NCI-H510A treated with DMSO at 0.1 percent for 48 hours (cell line): ENCODE measurements at regions not wholly inside any gene's neighbourhood (a gene's known extent, or its start where the extent isn't known, plus 50 kb on each side); places are given as distances from the start of the nearest gene placed in this dataset.

Source experiments
- DNase-seq: peaks from one replicate; lab custom pipeline; 2025; lab: John Stamatoyannopoulos, UW

GRCh38 chr3:87329065-87329464 is 52.7 kb upstream of the POU1F1 start:
- no peak for DNase-seq
